ENCODE measurements at regions not wholly inside any gene's neighbourhood (a gene's known extent, or its start where the extent isn't known, plus 50 kb on each side); places are given as distances from the start of the nearest gene placed in this dataset.

DNA sequence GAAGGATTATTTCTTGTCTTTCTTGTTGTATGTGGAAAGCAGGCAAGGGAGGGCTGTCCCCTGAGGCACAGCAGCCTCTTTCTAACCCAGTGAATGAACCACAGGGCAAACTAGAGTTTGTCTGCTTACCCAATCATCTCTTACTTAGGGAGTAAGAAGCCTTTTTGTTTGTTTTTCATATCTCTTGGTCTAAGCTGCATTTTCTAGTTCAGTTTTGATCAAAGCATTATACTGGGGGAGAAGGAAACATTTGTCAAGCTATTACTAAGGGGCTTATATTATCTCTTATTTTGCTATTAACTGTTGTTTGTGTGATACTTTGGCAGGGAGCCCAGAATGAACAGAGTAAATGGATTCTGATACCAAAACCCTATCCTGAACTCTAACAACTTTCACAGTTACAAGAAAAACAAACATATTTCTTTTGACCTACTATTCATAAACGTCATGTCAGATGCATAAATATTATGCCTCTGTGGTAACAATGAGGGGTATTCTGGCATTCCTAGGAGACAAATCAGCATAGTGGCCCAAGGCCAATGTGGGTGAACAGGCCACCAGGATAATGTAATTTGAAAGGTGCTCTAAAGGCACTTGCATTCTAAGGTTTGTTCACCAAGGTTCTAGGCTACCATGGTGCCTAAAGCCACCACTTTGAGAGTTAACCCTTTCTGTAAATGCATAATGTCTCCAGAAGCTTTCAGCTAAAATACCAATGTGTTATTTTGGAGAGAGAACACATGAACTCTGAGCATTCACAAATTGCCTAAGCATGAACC, 271.6 kb upstream of the ZPLD1 start:
- no peak for DNase-seq

DNA sequence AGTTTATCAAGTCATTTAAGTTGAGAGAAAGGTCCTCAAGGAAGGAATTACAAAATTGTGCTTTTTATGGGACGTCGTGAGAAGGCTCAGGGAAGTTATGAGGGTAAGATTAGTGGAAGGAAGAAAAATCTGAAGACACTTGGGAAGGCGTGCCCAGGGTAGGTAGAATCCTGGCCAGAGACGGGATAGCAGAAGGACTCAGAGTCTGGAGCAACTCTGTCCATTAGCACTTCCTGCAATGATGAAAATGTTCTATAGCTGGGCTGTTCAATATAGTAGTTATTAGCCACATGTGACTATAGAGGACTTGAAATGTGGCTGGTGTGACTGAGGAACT, 271.0 kb upstream of the ZPLD1 start:
- DNase-seq, result no peak

DNA sequence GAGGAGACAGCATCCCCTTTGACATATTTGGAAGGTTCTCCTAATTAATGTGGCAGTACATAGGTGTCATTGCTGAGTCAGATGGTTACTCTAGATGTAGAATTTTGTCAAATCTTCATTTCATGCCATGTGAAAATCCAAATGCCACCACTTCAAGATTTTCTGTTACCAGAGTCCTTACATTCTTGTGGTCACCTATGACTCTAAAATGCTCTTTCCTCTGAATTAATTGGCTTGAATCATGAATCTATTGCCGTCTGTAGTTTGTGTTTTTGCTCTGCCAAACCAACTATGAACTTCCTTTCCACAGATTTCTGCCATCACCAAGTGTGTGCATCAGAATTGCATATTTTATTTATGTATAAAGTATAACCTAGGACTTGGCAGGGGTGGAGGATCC, 269.4 kb upstream of the ZPLD1 start:
- no peak for DNase-seq

DNA sequence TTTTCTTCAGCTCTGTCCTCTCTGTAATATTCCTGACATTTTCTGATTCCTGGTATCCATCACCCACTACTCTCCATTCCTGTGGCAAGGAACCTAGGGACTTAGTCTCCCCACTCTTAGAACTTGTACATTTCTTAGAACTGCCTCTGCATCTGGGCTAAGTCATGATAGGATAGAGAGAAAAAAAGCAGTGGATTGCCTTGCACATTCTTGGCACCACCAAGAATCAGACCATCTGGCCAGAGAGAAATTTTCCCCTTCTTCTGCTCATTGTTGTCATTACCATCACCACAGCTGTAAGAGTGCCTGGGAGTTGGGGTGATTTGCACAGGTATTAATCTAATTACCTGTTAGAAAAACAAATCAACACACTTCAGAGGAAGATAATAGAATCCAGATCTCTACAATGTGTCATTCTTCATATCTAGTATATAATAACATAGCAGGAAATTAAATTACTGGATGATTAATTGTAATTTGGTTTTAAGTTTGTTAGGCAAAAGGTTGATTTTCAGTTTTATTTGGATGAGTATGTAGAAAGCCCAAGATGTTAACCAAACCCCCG, 264.8 kb upstream of the ZPLD1 start:
- DNase-seq, result no peak

DNA sequence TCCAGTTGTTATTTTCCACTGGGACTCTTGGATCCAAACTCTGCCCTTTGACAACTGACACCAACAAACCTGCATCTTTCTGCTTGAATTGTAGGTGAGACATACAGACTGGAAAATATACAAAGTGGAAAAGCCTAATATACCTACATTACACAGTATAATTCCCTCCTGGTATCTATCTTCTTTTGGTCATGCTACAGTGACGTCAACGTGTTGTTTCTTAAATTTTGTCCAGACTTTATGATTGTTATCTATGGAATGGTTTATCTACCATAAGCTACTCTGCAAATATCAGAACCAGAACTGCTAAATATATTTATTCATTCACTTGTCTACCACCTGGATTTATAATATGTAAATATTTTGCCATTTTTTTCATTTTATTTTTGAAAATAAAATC, 264.3 kb upstream of the ZPLD1 start:
- DNase-seq, result no peak

DNA sequence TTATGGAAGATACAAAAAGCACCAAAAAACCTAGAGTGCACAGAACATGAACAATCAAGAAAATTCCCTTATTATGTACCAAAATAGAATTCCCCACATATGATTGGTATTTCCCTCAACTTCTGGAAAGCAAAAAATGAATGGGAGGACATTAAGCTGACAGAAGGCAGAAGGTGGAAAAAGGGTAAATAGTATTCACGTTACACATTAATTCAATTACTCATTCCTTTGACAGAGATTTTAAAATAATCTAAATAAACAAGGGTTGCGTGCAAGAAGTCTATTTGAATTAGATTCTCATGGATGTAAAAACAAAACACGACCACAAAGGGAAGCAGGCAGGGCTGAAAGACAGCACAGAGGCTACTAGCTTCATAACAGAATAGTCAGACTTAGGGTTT, 260.5 kb upstream of the ZPLD1 start:
- no peak for DNase-seq

DNA sequence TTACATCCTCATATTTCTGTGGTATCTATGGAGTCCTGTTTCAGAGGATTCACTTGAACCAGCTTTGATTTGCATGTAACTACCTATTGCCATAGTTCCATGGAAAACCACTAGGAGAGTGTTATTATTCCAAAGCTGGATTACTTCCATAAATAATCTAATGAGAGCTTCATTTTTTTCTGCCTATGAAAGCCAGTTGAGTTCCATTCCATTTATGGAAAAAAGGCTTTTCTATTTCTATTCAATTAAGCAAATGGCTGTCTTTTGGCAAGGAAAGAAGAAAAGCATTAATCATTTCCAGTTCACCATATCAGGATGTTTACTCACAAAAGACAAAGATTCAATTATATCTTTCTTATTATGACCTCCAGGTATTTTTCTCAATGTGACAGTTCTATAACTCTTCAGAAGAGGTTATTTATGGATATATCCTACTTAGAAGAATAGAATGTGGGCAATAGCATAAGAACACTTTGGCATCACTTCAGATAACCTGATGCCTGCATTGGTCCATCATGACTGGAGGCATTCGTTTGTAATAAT, 259.9 kb upstream of the ZPLD1 start:
- no peak for DNase-seq

DNA sequence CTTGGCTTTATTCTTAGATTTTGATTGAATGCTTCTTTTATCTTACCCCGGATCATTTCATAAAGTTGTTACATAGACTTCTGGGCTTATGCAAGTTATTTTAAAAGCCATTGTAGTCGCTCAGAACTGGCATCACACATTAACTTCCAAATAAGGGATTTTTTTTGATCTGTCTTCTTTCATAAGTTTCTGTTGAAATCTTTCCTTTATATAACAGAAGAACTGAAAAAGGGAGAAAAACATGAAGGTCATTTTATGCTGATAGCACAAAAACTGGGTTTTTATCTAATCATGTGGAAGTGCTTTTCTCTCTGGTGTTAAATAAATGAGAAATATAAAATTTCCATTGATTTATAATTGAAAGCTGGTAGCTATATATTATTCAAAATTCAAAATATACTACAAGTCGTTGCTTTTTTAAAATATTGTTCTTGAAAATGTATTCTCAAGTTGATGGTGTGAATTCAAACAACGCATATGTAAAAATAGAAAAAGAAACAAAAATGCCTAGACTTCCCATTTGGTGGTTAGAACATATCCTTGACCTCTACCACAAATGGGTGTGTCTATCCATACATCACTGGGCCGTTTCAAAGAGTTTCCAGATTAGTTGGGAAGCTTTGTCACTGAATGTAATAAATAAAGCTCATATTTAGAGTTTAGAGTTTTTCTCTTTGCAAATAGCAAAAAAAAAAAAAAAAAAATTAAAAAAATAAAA, 258.3 kb upstream of the ZPLD1 start:
- no peak for DNase-seq

DNA sequence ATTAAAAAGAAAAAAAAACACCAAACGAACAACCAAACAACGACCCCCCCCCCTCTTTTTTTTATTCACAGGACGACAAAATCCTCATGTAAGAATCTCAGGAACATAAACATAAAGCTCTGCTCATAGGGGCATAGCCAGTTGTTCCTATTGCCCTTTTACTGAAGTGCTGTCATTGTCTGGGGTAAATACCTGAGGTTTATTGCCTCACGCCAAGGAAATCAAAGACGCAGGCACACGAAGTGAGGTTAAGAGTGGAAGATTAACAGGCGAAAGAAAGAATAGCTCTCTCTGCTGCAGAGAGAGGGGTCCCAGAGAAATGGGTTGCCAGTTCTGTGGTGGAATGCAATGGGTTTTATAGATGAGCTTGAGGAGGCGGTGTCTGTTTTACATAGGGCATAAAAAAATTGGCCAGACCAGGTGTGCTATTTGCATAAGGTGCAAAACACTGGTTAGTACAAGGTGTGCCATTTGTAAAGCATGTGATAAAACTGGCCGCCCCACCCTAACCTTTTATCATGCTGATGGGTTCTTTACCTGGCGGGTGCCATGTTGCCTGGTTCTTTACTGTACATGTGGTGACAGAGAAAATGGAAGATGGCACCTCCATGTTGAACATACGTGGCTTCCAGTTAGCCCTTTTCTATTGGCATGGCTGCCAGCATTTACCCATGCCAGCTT, 257.6 kb upstream of the ZPLD1 start:
- DNase-seq, result no peak

DNA sequence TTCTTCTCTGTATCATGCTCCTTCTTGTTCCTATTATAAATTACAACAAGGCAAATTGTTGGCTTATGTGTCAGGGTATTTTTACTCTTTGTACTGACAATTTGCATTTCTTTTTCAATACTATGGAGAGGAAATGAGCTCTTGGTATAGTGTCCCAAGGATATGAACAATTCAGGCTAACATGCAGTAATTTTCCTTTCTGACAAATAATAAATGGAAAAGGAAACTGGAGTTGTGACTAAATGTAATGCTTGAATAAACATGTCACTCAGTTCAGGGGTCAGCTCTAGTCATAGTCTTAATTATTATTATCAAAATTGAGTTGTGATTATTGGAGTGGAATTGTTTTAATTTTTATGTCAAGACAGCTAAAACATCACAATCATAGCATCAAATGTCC, 256.0 kb upstream of the ZPLD1 start:
- DNase-seq, result no peak

DNA sequence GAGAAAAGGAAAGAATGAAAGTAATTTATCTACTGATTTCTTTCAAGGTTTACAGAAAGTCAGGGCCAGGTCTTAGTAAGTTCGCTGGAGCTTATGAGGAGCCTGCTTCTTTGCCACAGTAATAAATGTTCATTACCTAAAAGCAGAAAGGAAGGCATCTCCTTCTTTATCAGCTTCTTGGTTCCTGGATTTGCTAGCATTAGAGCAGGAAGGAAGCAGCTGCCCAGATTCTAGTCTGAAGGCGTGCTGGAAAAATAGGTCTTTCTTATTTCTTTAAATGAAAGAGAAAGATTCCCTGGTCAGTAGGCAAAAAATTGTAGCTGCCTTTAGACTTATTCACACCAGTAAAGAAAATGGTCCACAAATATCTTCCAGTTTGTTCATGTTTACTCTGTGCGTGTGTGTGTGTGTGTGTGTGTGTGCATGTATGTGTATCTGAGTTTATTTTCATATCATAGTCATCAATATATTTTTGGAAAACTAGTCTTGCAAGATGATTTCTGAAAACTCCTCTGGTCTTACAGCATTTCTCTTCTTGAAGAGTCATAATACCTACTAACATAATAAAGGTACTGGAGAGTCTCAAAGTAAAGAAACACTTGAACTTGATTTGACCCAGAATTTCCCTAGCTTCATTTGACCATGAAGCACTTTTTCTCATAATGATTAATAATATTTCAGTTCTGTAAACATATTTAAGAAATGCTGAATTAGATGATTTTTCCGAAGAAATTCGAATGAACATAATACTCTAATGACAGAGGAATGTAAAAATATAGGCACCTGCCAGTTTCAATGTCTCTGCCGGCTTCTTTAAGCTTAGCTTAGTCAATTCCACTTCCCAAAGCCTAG, 255.3 kb upstream of the ZPLD1 start:
- no peak for DNase-seq

DNA sequence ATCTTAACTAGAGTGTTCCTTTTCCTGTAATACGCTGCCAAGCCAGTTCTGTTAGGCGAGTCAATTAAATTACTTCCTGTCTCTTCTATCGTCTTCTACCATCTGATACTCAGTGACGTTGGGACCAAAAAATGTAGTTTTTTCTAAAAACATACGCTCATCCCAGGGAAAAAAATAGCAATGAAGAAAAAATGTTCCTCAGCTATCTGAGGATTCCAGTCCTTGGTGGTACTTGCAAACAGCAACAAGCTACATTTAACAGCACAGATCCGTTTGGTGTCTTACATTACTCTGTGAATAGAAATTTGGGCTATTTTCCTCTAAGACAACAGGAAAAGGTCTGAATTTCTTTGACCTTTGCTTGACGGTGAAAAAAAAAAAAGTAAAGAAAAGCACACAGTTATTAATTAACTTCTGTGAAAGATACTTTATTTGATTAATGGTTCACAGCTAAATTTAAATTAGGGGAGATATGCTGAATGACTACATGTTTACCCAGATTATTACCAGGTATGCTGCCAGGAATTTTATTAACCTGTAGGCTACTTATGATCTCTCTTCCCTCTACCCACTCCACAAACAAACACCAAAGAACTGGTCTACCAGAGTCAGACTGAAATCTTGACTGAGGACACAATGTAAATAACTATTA, 254.4 kb upstream of the ZPLD1 start:
- DNase-seq, result no peak

DNA sequence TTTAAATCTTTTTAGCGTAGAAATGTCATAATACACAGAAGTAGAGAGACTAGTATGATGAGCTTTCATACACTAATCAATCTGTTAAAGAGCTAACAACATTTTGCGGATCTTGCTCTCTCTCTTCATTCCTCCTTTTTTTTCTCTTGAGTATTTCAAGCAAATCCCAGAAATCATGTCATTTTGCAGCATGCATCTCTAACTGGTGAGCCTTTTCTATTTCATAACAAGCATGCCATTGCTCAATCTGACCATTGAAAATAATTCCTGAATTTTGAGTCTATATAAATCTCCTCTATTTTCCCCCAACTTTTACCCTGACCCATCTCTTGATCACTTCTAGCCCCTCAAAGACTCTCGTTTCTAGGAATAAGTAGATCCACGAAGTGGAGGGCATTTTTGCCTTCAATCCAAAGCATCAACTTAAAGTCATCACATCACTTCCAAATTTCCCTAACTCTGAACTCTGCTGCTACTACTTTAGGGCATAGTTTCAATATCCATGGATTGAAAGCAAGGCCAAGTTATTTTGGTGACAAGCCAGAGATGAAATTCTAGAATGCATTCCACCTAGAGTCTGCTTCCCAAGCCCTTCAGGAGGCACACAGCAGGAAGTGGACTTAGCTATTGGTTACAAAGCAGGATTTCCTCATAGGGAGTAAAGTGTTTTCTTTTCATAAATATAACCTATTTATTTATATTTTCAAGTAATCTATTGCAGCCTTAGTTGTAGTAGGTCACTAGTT, 253.5 kb upstream of the ZPLD1 start:
- no peak for DNase-seq

DNA sequence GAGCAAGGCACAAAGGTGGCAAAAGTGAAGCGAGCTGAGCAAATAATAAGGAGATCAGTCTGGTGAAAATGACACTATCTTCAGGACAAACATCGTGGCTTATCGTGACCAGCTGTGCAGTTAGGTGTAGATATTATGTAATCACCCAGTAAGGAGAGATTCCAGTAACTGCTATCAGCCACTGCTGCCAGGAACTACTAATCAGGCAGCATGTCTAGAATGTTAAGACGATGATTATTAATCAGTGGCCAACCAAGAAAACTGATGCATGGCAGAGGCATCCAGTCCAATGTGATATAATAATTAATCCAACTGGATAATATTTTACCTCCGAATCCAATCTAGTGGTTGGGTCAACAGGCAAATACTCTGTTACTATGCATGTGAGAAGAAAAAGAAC, 252.7 kb upstream of the ZPLD1 start:
- DNase-seq, result no peak

DNA sequence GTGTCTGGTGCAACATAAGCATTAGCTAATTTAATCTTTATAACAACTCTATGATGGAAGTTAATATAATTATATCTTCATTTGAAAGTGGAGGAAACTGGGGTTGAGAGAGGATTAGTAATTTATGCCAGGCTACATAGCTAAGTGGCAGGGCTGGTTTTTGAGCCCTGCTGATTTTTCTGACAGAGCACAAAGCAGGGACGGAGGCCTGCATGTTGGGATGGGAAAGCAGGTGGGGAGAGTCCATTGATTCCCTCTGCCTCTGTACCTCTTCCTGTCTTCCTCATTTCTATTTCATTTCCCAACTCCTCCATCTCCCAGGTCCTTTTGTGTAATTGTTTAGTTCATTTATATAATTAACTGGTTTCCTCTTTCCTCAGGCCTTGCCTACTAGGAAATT, 251.6 kb upstream of the ZPLD1 start:
- no peak for DNase-seq

DNA sequence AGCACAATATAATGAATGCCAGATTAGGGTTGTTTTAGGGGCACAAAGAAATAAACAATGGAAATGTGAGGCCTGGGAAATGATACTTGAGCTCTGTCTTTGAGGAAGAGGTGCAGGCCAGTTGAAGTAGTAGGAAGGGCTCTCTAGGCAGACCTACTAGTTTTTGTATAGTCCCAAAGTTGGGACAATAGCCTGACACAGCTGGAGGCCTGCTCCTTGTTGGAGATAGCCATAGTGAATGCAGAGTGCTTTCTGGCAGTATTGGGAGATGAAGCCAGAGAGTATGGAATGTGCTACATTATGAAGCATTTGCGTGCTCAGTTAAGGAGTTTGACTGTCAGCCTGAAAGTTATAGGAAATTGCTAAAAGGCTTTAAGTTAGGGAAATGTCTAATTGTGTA, 251.2 kb upstream of the ZPLD1 start:
- DNase-seq, result no peak

DNA sequence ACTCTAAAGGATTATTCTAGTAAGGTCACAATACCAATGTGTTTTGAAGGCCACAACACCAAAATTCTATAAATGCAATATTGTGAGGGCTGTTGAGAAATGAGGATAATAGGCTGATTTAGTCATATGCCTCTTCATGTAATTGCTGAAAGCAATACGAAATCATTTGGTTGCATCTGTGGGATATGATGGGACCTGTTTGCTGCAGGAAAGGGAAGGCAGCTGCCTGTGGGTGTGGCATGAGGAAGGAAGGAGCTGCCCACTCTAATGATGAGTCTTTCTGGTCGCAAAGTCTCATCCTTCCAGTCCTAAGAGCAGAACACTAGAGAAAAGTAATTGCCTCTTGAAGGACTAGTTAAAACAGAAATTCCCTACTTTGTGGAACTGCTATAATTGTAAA, 245.3 kb upstream of the ZPLD1 start:
- no peak for DNase-seq

DNA sequence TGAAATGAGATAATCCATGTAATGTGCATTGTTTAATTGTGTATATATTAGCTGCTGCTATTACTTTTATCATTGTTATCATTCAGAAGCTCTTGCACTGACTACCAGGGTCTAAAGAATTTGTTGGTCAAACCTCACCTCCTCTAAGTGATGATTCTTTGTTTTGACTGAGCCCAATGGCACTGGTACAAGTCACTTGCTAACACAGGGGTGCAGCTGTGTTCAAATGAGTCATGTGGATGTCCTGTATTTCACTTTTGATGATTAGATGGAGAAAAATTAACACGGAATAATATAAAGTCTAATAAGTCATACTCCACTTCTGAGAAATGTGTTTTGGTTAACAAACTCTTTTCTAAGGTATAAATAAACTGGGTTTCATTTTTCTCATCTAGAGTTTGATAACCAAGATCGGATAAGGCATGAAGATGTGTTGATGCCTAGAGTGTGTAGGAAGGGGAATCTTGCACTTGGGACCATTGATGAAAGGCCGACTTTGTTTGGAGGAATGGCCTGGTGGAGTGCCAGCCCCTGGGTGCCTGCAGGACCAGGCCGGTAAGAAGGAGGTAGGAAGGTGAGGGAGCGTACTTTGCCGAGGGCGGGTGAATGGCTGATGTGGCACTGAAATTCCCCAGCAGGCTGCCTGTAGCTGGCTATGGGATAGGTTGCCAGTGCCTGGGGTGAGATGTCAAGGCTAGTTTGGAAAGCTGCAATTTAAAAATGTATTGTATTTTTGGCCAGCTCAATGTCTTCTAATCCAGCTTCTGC, 244.7 kb upstream of the ZPLD1 start:
- no peak for DNase-seq

DNA sequence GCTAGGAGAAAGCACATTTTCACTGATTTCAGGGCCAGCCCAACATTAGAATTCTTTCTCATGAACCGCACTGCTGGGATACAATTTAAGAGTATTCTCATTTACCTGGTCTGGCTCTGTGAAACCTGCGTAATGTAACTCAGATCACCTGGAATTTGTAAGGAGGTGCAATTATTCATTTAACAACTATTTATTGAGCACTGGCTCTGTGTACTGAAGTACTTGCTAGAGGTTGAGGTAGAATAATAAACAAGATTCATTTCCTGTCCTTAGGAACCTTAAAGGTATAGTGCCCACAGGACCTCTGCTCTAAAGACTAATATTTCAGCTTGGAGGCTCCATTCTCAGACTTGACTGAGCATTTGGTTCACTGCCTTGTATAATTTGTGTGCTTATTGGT, 242.2 kb upstream of the ZPLD1 start:
- no peak for DNase-seq

DNA sequence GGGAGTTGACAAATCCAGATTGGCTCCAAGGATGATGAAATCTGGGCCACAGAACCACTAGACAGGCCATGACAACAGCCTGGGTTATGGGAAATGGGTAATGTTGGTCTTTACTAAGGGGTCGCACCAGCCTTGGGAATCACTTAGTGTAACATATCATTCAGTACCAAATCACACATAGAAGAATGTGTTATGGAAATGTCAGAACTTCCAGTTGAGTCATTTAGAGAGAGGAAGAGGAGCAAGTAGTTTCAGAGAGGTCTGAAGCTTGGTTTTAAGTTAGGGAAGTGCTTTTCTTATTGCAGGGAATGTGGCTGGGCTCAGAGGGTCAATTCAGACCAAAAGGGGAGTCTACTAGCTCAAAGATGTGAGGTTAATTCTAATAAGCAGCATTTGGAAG, 241.6 kb upstream of the ZPLD1 start:
- no peak for DNase-seq

DNA sequence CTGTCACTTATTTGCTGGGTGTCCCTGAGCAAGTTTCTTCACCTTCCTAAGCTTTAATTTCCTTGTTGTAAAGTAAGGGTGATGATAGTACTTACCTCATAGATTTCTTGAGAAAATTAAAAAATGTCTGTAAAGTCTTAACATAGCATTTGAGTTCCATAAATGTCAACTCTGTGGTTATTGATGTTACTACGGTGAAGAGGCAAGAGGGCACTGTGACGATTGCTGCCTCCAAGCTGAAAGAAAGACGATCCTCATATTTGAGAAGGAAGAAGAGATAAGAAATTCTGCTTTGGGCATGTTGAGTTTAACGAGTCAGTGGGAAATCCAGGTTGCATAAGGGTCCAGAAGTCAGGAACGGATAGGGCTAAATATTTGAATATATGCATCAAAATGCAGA, 240.8 kb upstream of the ZPLD1 start:
- DNase-seq, result no peak

All from right forelimb (tissue), 1 donor.